Neural progenitor cell (in vitro differentiated cells): ENCODE measurements at regions not wholly inside any gene's neighbourhood (a gene's known extent, or its start where the extent isn't known, plus 50 kb on each side); places are given as distances from the start of the nearest gene placed in this dataset.

Experiments
- DNase-seq: peaks from one replicate; pipeline ENCODE4 v3.0.0-alpha.2; 2016; ENCODE audit warnings: low spot score
- H2AFZ ChIP-seq: fragments of 200-600 bp; sonication (generic); replicated peaks from 2 replicates; pipeline ENCODE4 v1.6.1; 2016; ENCODE audit warnings: antibody characterized with exemption
- H3F3A ChIP-seq: fragments of 200-600 bp; sonication (generic); 2 replicates; pipeline ENCODE4 v1.6.1; 2016; ENCODE audit warnings: antibody characterized with exemption, low read depth
- H3K27ac ChIP-seq: fragments of 200-600 bp; sonication (generic); 2 replicates; pipeline ENCODE4 v1.5.1; 2016; ENCODE audit warnings: mild to moderate bottlenecking
- H3K27me3 ChIP-seq: fragments of 200-600 bp; sonication (generic); 2 replicates; pipeline ENCODE4 v1.6.1; 2016; ENCODE audit warnings: mild to moderate bottlenecking, moderate library complexity
- H3K36me3 ChIP-seq: fragments of 200-600 bp; sonication (generic); 2 replicates; pipeline ENCODE4 v1.5.1; 2016
- H3K4me1 ChIP-seq: fragments of 200-600 bp; sonication (generic); 2 replicates; pipeline ENCODE4 v1.6.1; 2016; ENCODE audit warnings: mixed run types
- H3K4me2 ChIP-seq: fragments of 200-600 bp; sonication (generic); 2 replicates; pipeline ENCODE4 v1.6.1; 2016
- H3K4me3 ChIP-seq: fragments of 200-600 bp; sonication (generic); 2 replicates; pipeline ENCODE4 v1.5.1; 2016
- H3K79me2 ChIP-seq: fragments of 200-600 bp; sonication (generic); 2 replicates; pipeline ENCODE4 v1.6.1; 2016; ENCODE audit warnings: low read depth
- H3K9ac ChIP-seq: fragments of 200-600 bp; sonication (generic); 2 replicates; pipeline ENCODE4 v1.6.1; 2016
- H3K9me3 ChIP-seq: fragments of 200-600 bp; sonication (generic); 2 replicates; pipeline ENCODE4 v1.5.1; 2016; ENCODE audit warnings: low read depth
- H4K20me1 ChIP-seq: fragments of 200-600 bp; sonication (generic); 2 replicates; pipeline ENCODE4 v1.6.1; 2016; ENCODE audit warnings: low read depth
- H3K27ac Mint-ChIP-seq: 3 replicates; pipeline ENCODE4 v1.8.0; 2021; ENCODE audit warnings: mixed read lengths
- H3K27me3 Mint-ChIP-seq: 2 replicates; pipeline ENCODE4 v1.8.0; 2022; ENCODE audit warnings: low read depth, mild to moderate bottlenecking, inconsistent platforms, moderate library complexity, mixed read lengths; ENCODE audit not compliant: insufficient read depth
- H3K36me3 Mint-ChIP-seq: 3 replicates; pipeline ENCODE4 v1.8.0; 2021; ENCODE audit warnings: mixed read lengths
- H3K4me1 Mint-ChIP-seq: 3 replicates; pipeline ENCODE4 v1.8.0; 2021; ENCODE audit warnings: mixed read lengths
- H3K4me3 Mint-ChIP-seq: 3 replicates; pipeline ENCODE4 v1.8.0; 2021; ENCODE audit warnings: mild to moderate bottlenecking, moderate library complexity, mixed read lengths
- H3K9me3 Mint-ChIP-seq: 3 replicates; pipeline ENCODE4 v1.8.0; 2020; ENCODE audit warnings: mixed read lengths
- CTCF ChIP-seq: fragments of 200-600 bp; sonication (generic); IDR thresholded peaks from 2 replicates; pipeline ENCODE4 v1.5.1; 2017; ENCODE audit warnings: antibody characterized with exemption, mild to moderate bottlenecking
- EZH2 ChIP-seq: fragments of 200-600 bp; sonication (generic); IDR thresholded peaks from 2 replicates; pipeline ENCODE4 v1.6.1; 2017; ENCODE audit warnings: antibody characterized with exemption, mild to moderate bottlenecking, moderate library complexity
- EZH2phosphoT487 ChIP-seq: fragments of 200-600 bp; sonication (generic); IDR thresholded peaks from 2 replicates; pipeline ENCODE4 v1.6.1; 2017; ENCODE audit warnings: antibody characterized with exemption

GRCh38 chr18:73944715-73945114 lies 202.9 kb downstream of the FBXO15 start:
- Histone ChIP-seq H3K4me2 (no peak overlapping the region), H3K4me1 (no peaks in the 10 kb centered on the region), H3K36me3 (no peaks in the 10 kb centered on the region), H4K20me1 (no peaks in the 10 kb centered on the region), H3K4me3 (no peak overlapping the region), H3K79me2 (no peaks in the 10 kb centered on the region), H2AFZ (no peak overlapping the region), H3K27ac (no peak overlapping the region), H3K27me3 (no peaks in the 10 kb centered on the region), H3K9ac (no peak overlapping the region), H3K9me3 (no peaks in the 10 kb centered on the region), H3F3A (no peaks in the 10 kb centered on the region)
- H3K4me3 Mint-ChIP-seq: no peak overlapping the region
- H3K9me3 Mint-ChIP-seq: no peaks in the 10 kb centered on the region
- no peak for TF ChIP-seq EZH2phosphoT487
- TF ChIP-seq CTCF: no peak
- TF ChIP-seq EZH2: no peak
- no peaks in the 10 kb centered on the region for H3K27me3 Mint-ChIP-seq
- no peaks in the 10 kb centered on the region for H3K36me3 Mint-ChIP-seq
- peaks cover 3% of the 10 kb centered on the region for H3K4me1 Mint-ChIP-seq
- no peak overlapping the region for H3K27ac Mint-ChIP-seq
- no peak for DNase-seq

GRCh38 chr18:73943763-73944162 lies 203.9 kb downstream of the FBXO15 start:
- Mint-ChIP-seq H3K36me3 (no peaks in the 10 kb centered on the region), H3K27me3 (no peaks in the 10 kb centered on the region), H3K4me3 (no peak overlapping the region), H3K9me3 (no peaks in the 10 kb centered on the region), H3K27ac (no peak overlapping the region), H3K4me1 (peaks cover 3% of the 10 kb centered on the region)
- no peak overlapping the region for H3K4me2 ChIP-seq
- no peak for DNase-seq
- no peaks in the 10 kb centered on the region for H3K4me1 ChIP-seq
- no peaks in the 10 kb centered on the region for H3K79me2 ChIP-seq
- no peaks in the 10 kb centered on the region for H4K20me1 ChIP-seq
- no peaks in the 10 kb centered on the region for H3K36me3 ChIP-seq
- no peak overlapping the region for H3K27ac ChIP-seq
- no peaks in the 10 kb centered on the region for H3F3A ChIP-seq
- TF ChIP-seq CTCF (no peak), EZH2 (no peak), EZH2phosphoT487 (no peak)
- no peak overlapping the region for H2AFZ ChIP-seq
- H3K4me3 ChIP-seq: no peak overlapping the region
- H3K9ac ChIP-seq: no peak overlapping the region
- H3K9me3 ChIP-seq: no peaks in the 10 kb centered on the region
- H3K27me3 ChIP-seq: no peaks in the 10 kb centered on the region

- Histone ChIP-seq H3K9ac (no peak overlapping the region), H3K27me3 (no peaks in the 10 kb centered on the region), H3K27ac (no peak overlapping the region), H3K36me3 (no peaks in the 10 kb centered on the region), H3K4me1 (no peaks in the 10 kb centered on the region), H3K4me2 (no peak overlapping the region), H3F3A (no peaks in the 10 kb centered on the region), H3K4me3 (no peak overlapping the region), H4K20me1 (no peaks in the 10 kb centered on the region), H3K79me2 (no peaks in the 10 kb centered on the region), H3K9me3 (no peaks in the 10 kb centered on the region), H2AFZ (no peak overlapping the region)
- peaks cover 3% of the 10 kb centered on the region for H3K4me1 Mint-ChIP-seq
- H3K36me3 Mint-ChIP-seq: no peaks in the 10 kb centered on the region
- H3K27me3 Mint-ChIP-seq: no peaks in the 10 kb centered on the region
- TF ChIP-seq EZH2 (no peak), EZH2phosphoT487 (no peak), CTCF (no peak)
- no peak for DNase-seq
- no peak overlapping the region for H3K4me3 Mint-ChIP-seq
- no peaks in the 10 kb centered on the region for H3K9me3 Mint-ChIP-seq
- H3K27ac Mint-ChIP-seq: no peak overlapping the region
Measured at GRCh38 chr18:73942956-73943355, 204.7 kb downstream of the FBXO15 start.
